GM23338 (cell line): ENCODE measurements at regions not wholly inside any gene's neighbourhood (a gene's known extent, or its start where the extent isn't known, plus 50 kb on each side); places are given as distances from the start of the nearest gene placed in this dataset.

Experiments
- CREB1 ChIP-seq: fragments of 250-450 bp; sonication (Bioruptor Pico); IDR thresholded peaks from 2 replicates; pipeline ENCODE4 v1.5.0; 2020; ENCODE audit warnings: low read depth, mild to moderate bottlenecking, moderate library complexity
- CTCF ChIP-seq, 2 experiments: fragments of 200-600 bp in 1 of 2; sonication (generic) in 1 of 2; conservative IDR thresholded peaks; 2 replicates each; pipeline versions ENCODE4 v1.5.1 to v1.6.1; 2016 to 2017; ENCODE audit warnings: antibody characterized with exemption in 2 of 2, low read depth in 2 of 2, mild to moderate bottlenecking in 2 of 2, moderate library complexity in 1 of 2
- ETS1 ChIP-seq: IDR thresholded peaks from 2 replicates; pipeline ENCODE4 v1.6.1; 2016; ENCODE audit warnings: antibody characterized with exemption
- EZH2 ChIP-seq: fragments of 200-600 bp; sonication (generic); IDR thresholded peaks from one replicate; pipeline ENCODE4 v1.8.0; 2017; ENCODE audit warnings: antibody characterized with exemption, mild to moderate bottlenecking, low read depth; ENCODE audit not compliant: unreplicated experiment
- EZH2phosphoT487 ChIP-seq: fragments of 200-600 bp; sonication (generic); IDR thresholded peaks from one replicate; pipeline ENCODE4 v1.8.1; 2018; ENCODE audit warnings: antibody characterized with exemption; ENCODE audit not compliant: unreplicated experiment
- JUNB ChIP-seq: IDR thresholded peaks from one replicate; pipeline ENCODE4 v1.6.1; 2016; ENCODE audit warnings: antibody characterized with exemption; ENCODE audit not compliant: unreplicated experiment
- POLR2AphosphoS5 ChIP-seq: IDR thresholded peaks from 2 replicates; pipeline ENCODE4 v1.6.1; 2016; ENCODE audit warnings: antibody characterized with exemption, low read depth
- REST ChIP-seq: IDR thresholded peaks from one replicate; pipeline ENCODE4 v1.6.1; 2018; ENCODE audit warnings: antibody characterized with exemption; ENCODE audit not compliant: unreplicated experiment
- ZNF114 ChIP-seq: fragments of 250-450 bp; sonication (Bioruptor Pico); IDR thresholded peaks from 2 replicates; pipeline ENCODE4 v1.5.0; 2020; ENCODE audit warnings: mild to moderate bottlenecking, moderate library complexity
- ZNF331 ChIP-seq: fragments of 250-450 bp; sonication (Bioruptor Pico); IDR thresholded peaks from 2 replicates; pipeline ENCODE4 v1.5.0; 2020; ENCODE audit warnings: low read depth, mild to moderate bottlenecking, moderate library complexity

- TF ChIP-seq CTCF (conservative IDR thresholded peaks at IDR 0.05; ENCODE audit: low read depth in 2 of 2), result peak; percentile 34 to 46
- no peak for TF ChIP-seq ETS1
- TF ChIP-seq POLR2AphosphoS5, result no peak
- TF ChIP-seq REST, result no peak
- no peak for TF ChIP-seq EZH2
- TF ChIP-seq JUNB, result no peak
- TF ChIP-seq EZH2phosphoT487, result no peak
- TF ChIP-seq ZNF114, result no peak
- no peak for TF ChIP-seq CREB1
- no peak for TF ChIP-seq ZNF331 (CRISPR knock-in tag)
Observed at GRCh38 chr13:55298201-55298600, 1842.5 kb upstream of the PRR20A start.
